ENCODE measurements at regions not wholly inside any gene's neighbourhood (a gene's known extent, or its start where the extent isn't known, plus 50 kb on each side); places are given as distances from the start of the nearest gene placed in this dataset.

DNA sequence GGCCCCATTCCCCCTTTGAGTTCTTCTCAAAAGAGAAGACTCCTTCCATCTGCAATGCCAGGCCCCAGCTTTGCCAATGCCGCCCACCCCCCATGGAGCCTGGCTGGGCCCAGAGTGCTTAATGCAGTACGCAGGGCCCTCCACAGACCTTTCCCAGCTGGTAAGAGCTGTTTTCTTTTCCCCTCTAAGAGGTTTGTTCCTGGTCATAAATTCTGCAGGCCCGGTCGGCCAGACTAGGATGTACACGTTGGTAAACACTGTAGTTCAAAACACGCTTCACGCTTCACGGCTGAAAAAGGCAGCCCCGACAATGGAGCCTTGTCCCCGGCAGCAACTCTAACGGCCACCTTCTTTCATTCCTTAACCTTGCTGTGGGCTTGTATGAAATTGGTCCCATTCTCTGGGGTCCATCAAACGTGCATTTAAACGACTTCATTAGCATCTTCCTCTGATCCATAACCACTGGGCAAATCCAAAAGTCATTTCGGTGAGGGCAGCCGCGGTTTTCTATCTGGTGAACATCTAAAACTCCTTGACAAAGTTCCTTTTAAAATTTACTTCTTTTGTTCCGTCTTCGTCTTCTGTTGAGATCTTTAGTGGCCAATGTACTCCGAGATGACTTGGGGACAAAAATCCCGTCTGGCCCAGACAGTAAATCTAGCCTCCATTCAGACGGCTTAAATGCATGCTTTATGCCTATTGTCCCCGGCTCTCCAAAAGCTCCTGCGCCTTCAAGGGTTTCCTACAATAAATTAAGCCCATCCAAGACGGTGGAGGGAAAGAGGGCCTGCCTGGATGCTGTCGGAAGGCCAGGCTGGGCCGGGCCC lies 60.0 kb upstream of the MYEOV start:
- TF ChIP-seq, protein P1, sequence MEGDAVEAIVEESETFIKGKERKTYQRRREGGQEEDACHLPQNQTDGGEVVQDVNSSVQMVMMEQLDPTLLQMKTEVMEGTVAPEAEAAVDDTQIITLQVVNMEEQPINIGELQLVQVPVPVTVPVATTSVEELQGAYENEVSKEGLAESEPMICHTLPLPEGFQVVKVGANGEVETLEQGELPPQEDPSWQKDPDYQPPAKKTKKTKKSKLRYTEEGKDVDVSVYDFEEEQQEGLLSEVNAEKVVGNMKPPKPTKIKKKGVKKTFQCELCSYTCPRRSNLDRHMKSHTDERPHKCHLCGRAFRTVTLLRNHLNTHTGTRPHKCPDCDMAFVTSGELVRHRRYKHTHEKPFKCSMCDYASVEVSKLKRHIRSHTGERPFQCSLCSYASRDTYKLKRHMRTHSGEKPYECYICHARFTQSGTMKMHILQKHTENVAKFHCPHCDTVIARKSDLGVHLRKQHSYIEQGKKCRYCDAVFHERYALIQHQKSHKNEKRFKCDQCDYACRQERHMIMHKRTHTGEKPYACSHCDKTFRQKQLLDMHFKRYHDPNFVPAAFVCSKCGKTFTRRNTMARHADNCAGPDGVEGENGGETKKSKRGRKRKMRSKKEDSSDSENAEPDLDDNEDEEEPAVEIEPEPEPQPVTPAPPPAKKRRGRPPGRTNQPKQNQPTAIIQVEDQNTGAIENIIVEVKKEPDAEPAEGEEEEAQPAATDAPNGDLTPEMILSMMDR (IDR thresholded peaks at IDR 0.05; ENCODE audit: low read depth, low read length, missing input control): no peak
- TF ChIP-seq FOXA1 (IDR thresholded peaks at IDR 0.05): no peak
